ENCODE measurements at regions not wholly inside any gene's neighbourhood (a gene's known extent, or its start where the extent isn't known, plus 50 kb on each side); places are given as distances from the start of the nearest gene placed in this dataset.
A peak's percentile ranks its signal among the peaks of the same experiment; 100 is the strongest.

DNA sequence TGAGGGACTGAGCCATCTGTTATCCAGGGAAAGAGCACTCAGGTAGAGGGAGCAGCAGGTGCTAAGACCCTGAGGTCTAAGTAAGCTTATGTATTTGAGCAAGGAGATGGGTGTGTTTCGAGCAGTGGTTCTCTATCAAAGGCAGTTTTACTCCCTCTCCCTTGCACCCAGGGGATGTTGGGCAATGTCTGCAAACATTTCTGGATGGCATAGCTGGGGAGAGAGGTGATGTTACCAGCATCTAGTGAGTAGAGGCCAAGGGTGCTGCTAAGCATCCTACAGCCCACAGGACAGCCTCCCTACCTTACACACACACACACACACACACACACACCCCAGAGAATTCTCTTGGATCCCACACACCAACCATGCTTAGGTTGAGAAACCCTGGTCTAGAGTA lies 221.0 kb upstream of the PWP1 start:
- WGBS, 4 donors: 90 to 100% (median 92%) methylated on average over 1 of the region's 1 CpG
- no peak overlapping the region for H3K27ac ChIP-seq
- no peaks in the 10 kb centered on the region for H3K27me3 ChIP-seq
- DNase-seq: no peak
- peaks cover 20 to 31% of the 10 kb centered on the region in 2 donors for H3K4me1 ChIP-seq (replicated peaks in 1 of 2)
- no peak overlapping the region for H3K4me3 ChIP-seq
- no peaks in the 10 kb centered on the region for H3K36me3 ChIP-seq (replicated peaks in 1 of 2)
- intact Hi-C loops (cut with DNase I): no loop called here
- no peaks in the 10 kb centered on the region for H3K9me3 ChIP-seq (replicated peaks in 1 of 3)
- TF ChIP-seq, protein P1, sequence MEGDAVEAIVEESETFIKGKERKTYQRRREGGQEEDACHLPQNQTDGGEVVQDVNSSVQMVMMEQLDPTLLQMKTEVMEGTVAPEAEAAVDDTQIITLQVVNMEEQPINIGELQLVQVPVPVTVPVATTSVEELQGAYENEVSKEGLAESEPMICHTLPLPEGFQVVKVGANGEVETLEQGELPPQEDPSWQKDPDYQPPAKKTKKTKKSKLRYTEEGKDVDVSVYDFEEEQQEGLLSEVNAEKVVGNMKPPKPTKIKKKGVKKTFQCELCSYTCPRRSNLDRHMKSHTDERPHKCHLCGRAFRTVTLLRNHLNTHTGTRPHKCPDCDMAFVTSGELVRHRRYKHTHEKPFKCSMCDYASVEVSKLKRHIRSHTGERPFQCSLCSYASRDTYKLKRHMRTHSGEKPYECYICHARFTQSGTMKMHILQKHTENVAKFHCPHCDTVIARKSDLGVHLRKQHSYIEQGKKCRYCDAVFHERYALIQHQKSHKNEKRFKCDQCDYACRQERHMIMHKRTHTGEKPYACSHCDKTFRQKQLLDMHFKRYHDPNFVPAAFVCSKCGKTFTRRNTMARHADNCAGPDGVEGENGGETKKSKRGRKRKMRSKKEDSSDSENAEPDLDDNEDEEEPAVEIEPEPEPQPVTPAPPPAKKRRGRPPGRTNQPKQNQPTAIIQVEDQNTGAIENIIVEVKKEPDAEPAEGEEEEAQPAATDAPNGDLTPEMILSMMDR (IDR thresholded peaks at IDR 0.05): no peak
- TF ChIP-seq POLR2A (IDR thresholded peaks at IDR 0.05): no peak

DNA sequence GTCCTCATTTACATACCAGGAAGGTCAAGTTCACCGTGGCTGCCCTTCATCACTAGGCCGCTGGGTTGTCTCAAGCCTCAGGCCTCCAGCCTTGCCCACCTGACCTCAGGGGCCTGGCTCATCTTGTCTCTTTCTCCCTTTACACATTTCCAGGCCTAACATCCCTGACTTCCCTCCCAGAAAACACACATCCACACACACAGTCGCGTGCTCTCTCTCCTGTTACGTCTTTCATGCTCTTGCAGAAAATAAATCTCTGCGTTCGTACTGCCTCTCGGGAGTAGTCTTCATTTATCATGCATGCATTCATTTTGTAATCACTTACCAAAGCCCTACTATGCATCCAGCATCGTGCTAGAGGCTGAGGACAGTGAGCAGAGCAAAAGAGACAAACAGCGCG lies 220.0 kb upstream of the PWP1 start:
- no peak for TF ChIP-seq POLR2A (IDR thresholded peaks at IDR 0.05)
- TF ChIP-seq, protein P1 (IDR thresholded peaks at IDR 0.05): no peak
- DNase-seq: no peak

GRCh38 chr12:107467716-107468115 lies 217.9 kb upstream of the PWP1 start:
- Histone ChIP-seq H3K27me3 (no peaks in the 10 kb centered on the region), H3K9me3 (replicated peaks in 1 of 3) (no peaks in the 10 kb centered on the region), H3K36me3 (replicated peaks in 1 of 2) (no peaks in the 10 kb centered on the region), H3K4me1 (replicated peaks in 1 of 2) (peaks cover 6 to 8% of the 10 kb centered on the region in 2 donors), H3K4me3 (no peak overlapping the region), H3K27ac (peak overlapping the region in 1 of 5 donors; percentile 22)
- TF ChIP-seq, protein P1 (IDR thresholded peaks at IDR 0.05): no peak
- TF ChIP-seq POLR2A (IDR thresholded peaks at IDR 0.05): no peak
- DNase-seq: no peak
- 57 to 70% (median 68%) methylated on average over 6 of the region's 6 CpGs for WGBS, 4 donors
- intact Hi-C loops (cut with DNase I): no loop called here

More for the DNA sequence above, 220.0 kb upstream of the PWP1 start:
- Histone ChIP-seq H3K4me3 (no peak overlapping the region), H3K4me1 (replicated peaks in 1 of 2) (peaks cover 20 to 25% of the 10 kb centered on the region in 2 donors), H3K27ac (no peak overlapping the region), H3K9me3 (replicated peaks in 1 of 3) (no peaks in the 10 kb centered on the region), H3K27me3 (no peaks in the 10 kb centered on the region), H3K36me3 (replicated peaks in 1 of 2) (no peaks in the 10 kb centered on the region)
- intact Hi-C loops (cut with DNase I): no loop called here
- 81 to 85% (median 83%) methylated on average over 11 of the region's 11 CpGs for WGBS, 4 donors

DNA sequence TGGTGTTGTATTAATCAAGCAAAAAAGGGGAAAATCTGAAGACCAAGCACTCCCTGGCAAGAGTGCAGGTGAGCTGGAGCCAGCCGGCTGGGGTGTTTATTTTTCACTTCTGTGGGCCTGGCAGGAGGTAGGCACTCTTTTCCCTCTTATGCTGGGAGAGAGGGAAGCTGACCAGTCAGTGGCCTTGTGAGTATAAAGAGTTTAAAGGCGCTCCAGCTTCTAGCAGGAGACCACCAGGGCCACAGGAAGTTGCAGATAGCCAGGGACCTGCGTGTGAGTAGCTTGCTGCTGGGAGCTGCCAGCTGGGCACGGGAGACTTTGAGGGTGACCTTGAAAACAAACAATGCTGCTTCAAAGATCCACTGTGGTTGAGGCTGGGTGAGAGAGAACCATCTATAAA lies 217.4 kb upstream of the PWP1 start:
- intact Hi-C loops (cut with DNase I): no loop called here
- 25 to 37% (median 29%) methylated on average over 4 of the region's 4 CpGs for WGBS, 4 donors

More for the DNA sequence above, 217.4 kb upstream of the PWP1 start:
- H3K27me3 ChIP-seq: no peaks in the 10 kb centered on the region
- peak overlapping the region in 1 of 5 donors; percentile 22 for H3K27ac ChIP-seq
- no peaks in the 10 kb centered on the region for H3K36me3 ChIP-seq (replicated peaks in 1 of 2)
- peak; percentile 31 to 75 (median 60) for DNase-seq
- TF ChIP-seq, protein P1 (IDR thresholded peaks at IDR 0.05): no peak
- no peak for TF ChIP-seq POLR2A (IDR thresholded peaks at IDR 0.05)
- no peaks in the 10 kb centered on the region for H3K9me3 ChIP-seq (replicated peaks in 1 of 3)
- H3K4me3 ChIP-seq: no peak overlapping the region
- peaks cover 6 to 8% of the 10 kb centered on the region in 2 donors for H3K4me1 ChIP-seq (replicated peaks in 1 of 2)
